Kidney epithelial cell (primary cell): ENCODE measurements at regions not wholly inside any gene's neighbourhood (a gene's known extent, or its start where the extent isn't known, plus 50 kb on each side); places are given as distances from the start of the nearest gene placed in this dataset.

ENCODE experiments used
- DNase-seq: peaks from one replicate; pipeline ENCODE4 v3.0.0-alpha.2; 2010; ENCODE audit warnings: low read depth
- H3K27me3 ChIP-seq: 2 replicates; pipeline ENCODE4 v1.6.0; 2011; ENCODE audit warnings: low read length; ENCODE audit not compliant: control insufficient read depth, insufficient read depth
- H3K36me3 ChIP-seq: 2 replicates; pipeline ENCODE4 v1.5.1; 2011; ENCODE audit warnings: low read length; ENCODE audit not compliant: control insufficient read depth, insufficient read depth
- H3K4me3 ChIP-seq: 2 replicates; pipeline ENCODE4 v1.5.1; 2011; ENCODE audit warnings: low read depth, mild to moderate bottlenecking, control low read depth, low read length
- TF ChIP-seq, protein P1 (sequence below): IDR thresholded peaks from 2 replicates; pipeline ENCODE4 v1.5.1; 2011; ENCODE audit warnings: mild to moderate bottlenecking, moderate library complexity, low read length, control low read depth, inconsistent platforms; ENCODE audit not compliant: insufficient read depth, poor library complexity, severe bottlenecking

- Histone ChIP-seq H3K27me3 (no peaks in the 10 kb centered on the region), H3K4me3 (no peak overlapping the region), H3K36me3 (no peaks in the 10 kb centered on the region)
- DNase-seq = no peak
- TF ChIP-seq, protein P1, sequence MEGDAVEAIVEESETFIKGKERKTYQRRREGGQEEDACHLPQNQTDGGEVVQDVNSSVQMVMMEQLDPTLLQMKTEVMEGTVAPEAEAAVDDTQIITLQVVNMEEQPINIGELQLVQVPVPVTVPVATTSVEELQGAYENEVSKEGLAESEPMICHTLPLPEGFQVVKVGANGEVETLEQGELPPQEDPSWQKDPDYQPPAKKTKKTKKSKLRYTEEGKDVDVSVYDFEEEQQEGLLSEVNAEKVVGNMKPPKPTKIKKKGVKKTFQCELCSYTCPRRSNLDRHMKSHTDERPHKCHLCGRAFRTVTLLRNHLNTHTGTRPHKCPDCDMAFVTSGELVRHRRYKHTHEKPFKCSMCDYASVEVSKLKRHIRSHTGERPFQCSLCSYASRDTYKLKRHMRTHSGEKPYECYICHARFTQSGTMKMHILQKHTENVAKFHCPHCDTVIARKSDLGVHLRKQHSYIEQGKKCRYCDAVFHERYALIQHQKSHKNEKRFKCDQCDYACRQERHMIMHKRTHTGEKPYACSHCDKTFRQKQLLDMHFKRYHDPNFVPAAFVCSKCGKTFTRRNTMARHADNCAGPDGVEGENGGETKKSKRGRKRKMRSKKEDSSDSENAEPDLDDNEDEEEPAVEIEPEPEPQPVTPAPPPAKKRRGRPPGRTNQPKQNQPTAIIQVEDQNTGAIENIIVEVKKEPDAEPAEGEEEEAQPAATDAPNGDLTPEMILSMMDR = no peak
Observed at GRCh38 chr3:107153981-107154380, 223.3 kb upstream of the CCDC54 start.

DNA sequence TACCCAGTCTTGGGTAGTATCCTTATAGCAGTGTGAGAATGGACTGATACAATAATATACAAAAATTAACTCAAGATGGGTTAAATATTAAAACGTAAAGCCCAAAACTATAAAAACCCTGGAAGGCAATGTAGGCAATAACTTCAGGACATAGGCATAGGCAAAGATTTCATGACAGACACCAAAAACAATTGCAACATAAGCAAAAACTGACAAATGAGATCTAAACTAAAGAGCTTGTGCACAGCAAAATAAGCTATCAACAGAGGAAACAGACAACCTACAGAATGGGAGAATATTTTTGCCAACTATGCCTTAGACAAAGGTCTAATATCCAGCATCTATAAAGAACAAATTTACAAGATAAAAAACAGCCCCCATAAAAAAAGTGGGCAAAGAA is 204.8 kb upstream of the CCDC54 start:
- TF ChIP-seq, protein P1 = no peak
- Histone ChIP-seq H3K4me3 (no peak overlapping the region), H3K36me3 (no peaks in the 10 kb centered on the region), H3K27me3 (no peaks in the 10 kb centered on the region)
- DNase-seq = no peak

- no peak for DNase-seq
- TF ChIP-seq, protein P1 = no peak
- no peaks in the 10 kb centered on the region for H3K27me3 ChIP-seq
- H3K36me3 ChIP-seq = no peaks in the 10 kb centered on the region
- no peak overlapping the region for H3K4me3 ChIP-seq
Observed at GRCh38 chr3:107184375-107184774, 192.9 kb upstream of the CCDC54 start.

DNA sequence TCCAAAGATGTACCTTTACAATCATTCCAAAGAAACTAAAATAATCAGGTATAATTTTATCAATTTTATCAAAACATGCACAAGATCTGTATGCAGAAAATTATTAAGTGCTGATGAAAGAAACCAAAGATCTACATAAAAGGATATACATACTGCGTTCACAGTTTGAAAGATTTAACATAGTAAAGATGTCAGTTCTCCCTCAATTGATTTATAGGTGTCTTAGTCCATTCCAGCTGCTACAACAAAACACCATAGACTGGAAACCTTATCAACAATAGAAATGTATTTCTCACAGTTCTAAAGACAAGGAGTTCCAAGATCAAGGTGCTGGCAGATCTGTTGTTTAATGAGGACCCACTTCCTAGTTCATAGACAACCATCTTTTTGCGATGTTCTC is 189.0 kb upstream of the CCDC54 start:
- H3K4me3 ChIP-seq = no peak overlapping the region
- no peaks in the 10 kb centered on the region for H3K36me3 ChIP-seq
- no peak for DNase-seq
- no peaks in the 10 kb centered on the region for H3K27me3 ChIP-seq
- TF ChIP-seq, protein P1 = no peak

DNA sequence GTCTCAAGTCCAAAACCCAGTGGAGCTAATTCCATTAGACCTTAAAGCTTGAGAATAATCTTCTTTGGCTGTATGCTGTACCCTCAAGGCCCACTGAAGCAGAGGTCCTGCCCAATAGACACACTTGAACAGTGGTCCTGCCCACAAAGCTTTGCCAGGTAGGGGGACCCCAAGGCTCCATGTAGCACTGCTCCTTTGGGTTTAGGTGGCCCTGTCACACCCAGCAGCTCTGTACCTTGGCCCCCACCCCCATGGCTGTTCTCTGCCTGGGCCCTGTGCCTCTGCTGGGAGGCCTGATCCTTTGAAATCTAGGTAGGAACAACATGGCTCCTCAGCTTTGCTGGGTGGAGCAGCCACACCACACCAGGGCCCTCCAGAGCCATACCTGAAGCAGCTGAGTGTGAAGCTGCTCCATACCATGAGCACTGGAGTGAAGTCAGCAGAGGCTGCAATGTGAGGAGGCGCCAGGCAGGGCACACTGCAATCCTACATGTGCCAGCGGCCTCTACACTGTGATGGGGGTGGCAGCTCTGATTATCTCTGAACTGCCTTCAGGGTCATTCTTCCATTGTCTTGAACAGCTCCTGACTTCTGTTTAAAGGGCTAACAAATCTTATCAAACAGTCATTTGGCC is 188.0 kb upstream of the CCDC54 start:
- Histone ChIP-seq H3K27me3 (no peaks in the 10 kb centered on the region), H3K36me3 (no peaks in the 10 kb centered on the region), H3K4me3 (no peak overlapping the region)
- DNase-seq = no peak
- TF ChIP-seq, protein P1 = no peak

GRCh38 chr3:107193116-107193515 is 184.1 kb upstream of the CCDC54 start:
- Histone ChIP-seq H3K27me3 (no peaks in the 10 kb centered on the region), H3K4me3 (no peak overlapping the region), H3K36me3 (no peaks in the 10 kb centered on the region)
- TF ChIP-seq, protein P1 = no peak
- DNase-seq = no peak
